ENCODE measurements at regions not wholly inside any gene's neighbourhood (a gene's known extent, or its start where the extent isn't known, plus 50 kb on each side); places are given as distances from the start of the nearest gene placed in this dataset.

GRCh38 chr2:123777116-123777515 is 248.0 kb upstream of the CNTNAP5 start:
- H3K27me3 ChIP-seq (ENCODE audit: low read length) = no peaks in the 10 kb centered on the region
- no peak overlapping the region for H2AFZ ChIP-seq (ENCODE audit: low read length)
- ATAC-seq = no peak
- no peak for DNase-seq
- no peak overlapping the region for H3K4me3 ChIP-seq (ENCODE audit: low read length)
- no peak overlapping the region for H3K27ac ChIP-seq (ENCODE audit: low read length)
- no peaks in the 10 kb centered on the region for H3K36me3 ChIP-seq (ENCODE audit: low read depth, low read length)
- intact Hi-C loops (cut with micrococcal nuclease) = no loop called here
- no peaks in the 10 kb centered on the region for H3F3A ChIP-seq (ENCODE audit: low read length, unreplicated experiment)
- no peaks in the 10 kb centered on the region for H4K20me1 ChIP-seq (ENCODE audit: low read length)
- no peak overlapping the region for H3K9ac ChIP-seq (ENCODE audit: low read length)
- no peak overlapping the region for H3K4me2 ChIP-seq (ENCODE audit: low read length)
- H3K9me3 ChIP-seq (ENCODE audit: low read length) = no peaks in the 10 kb centered on the region
- BruUV-seq (replicated peaks) = no TSS peak
- ChIA-PET POLR2A (ENCODE audit: unreplicated experiment) (interaction anchor here (0.6 kb wide), 1 partner anchor 864 kb away, joined by 4 read pairs; no protein-coding TSS in a partner anchor), CTCF (no interaction called here)
- TF ChIP-seq EZH2 (IDR thresholded peaks at IDR 0.05; ENCODE audit: low read length, unreplicated experiment) (no peak), CTCF (conservative IDR thresholded peaks at IDR 0.05; ENCODE audit: low read depth, low read length) (no peak), EZH2phosphoT487 (IDR thresholded peaks at IDR 0.05; ENCODE audit: borderline replicate concordance, low read length) (no peak)
- no peaks in the 10 kb centered on the region for H3K9me2 ChIP-seq (replicated peaks; ENCODE audit: low read length)
- H3K79me2 ChIP-seq (ENCODE audit: low read length) = no peaks in the 10 kb centered on the region
- H3K4me1 ChIP-seq (ENCODE audit: insufficient read depth, low read length) = no peaks in the 10 kb centered on the region

- 0 out of 2 replicates have a peak, but pooled peaks cover 3% of the 10 kb centered on the region for H3K9me3 ChIP-seq (ENCODE audit: low read length)
- H3K4me3 ChIP-seq (ENCODE audit: low read length) = no peak overlapping the region
- no peak for TF ChIP-seq EZH2phosphoT487 (IDR thresholded peaks at IDR 0.05; ENCODE audit: borderline replicate concordance, low read length)
- no peak for TF ChIP-seq CTCF (conservative IDR thresholded peaks at IDR 0.05; ENCODE audit: low read depth, low read length)
- no peak for TF ChIP-seq EZH2 (IDR thresholded peaks at IDR 0.05; ENCODE audit: low read length, unreplicated experiment)
- H4K20me1 ChIP-seq (ENCODE audit: low read length) = no peaks in the 10 kb centered on the region
- no peaks in the 10 kb centered on the region for H3F3A ChIP-seq (ENCODE audit: low read length, unreplicated experiment)
- H2AFZ ChIP-seq (ENCODE audit: low read length) = no peak overlapping the region
- no peak overlapping the region for H3K27ac ChIP-seq (ENCODE audit: low read length)
- H3K4me1 ChIP-seq (ENCODE audit: insufficient read depth, low read length) = no peaks in the 10 kb centered on the region
- H3K79me2 ChIP-seq (ENCODE audit: low read length) = no peaks in the 10 kb centered on the region
- H3K36me3 ChIP-seq (ENCODE audit: low read depth, low read length) = no peaks in the 10 kb centered on the region
- H3K27me3 ChIP-seq (ENCODE audit: low read length) = no peaks in the 10 kb centered on the region
- no peaks in the 10 kb centered on the region for H3K9me2 ChIP-seq (replicated peaks; ENCODE audit: low read length)
- DNase-seq (no peak), ATAC-seq (no peak)
- intact Hi-C loops (cut with micrococcal nuclease) = no loop called here
- no peak overlapping the region for H3K4me2 ChIP-seq (ENCODE audit: low read length)
- no TSS peak for BruUV-seq (replicated peaks)
- ChIA-PET POLR2A (ENCODE audit: unreplicated experiment) (no interaction called here), CTCF (no interaction called here)
- no peak overlapping the region for H3K9ac ChIP-seq (ENCODE audit: low read length)
Observed at GRCh38 chr2:123783164-123783563, 241.9 kb upstream of the CNTNAP5 start.

DNA sequence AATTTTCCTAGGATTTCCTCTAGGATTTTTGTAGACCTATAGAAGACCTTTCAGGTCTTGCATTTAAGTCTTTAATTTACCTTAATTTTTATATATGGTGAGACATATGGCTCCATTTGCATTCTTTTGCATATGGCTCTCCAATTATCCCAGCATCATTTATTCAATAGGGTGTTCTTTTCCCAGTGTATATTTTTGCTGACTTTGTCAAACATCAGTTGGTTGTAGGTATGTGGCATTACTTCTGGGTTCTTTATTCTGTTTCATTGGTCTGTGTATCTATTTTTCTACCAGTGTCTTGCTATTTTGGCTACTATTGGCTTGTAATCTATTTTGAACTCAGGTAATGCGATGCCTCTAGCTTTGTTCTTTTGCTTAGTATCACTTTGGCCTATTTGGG is 239.8 kb upstream of the CNTNAP5 start:
- Histone ChIP-seq H3K27ac (ENCODE audit: low read length) (no peak overlapping the region), H3K9me3 (ENCODE audit: low read length) (0 out of 2 replicates have a peak, but pooled peaks cover 3% of the 10 kb centered on the region), H3K36me3 (ENCODE audit: low read depth, low read length) (no peaks in the 10 kb centered on the region), H3K4me3 (ENCODE audit: low read length) (no peak overlapping the region), H3K4me2 (ENCODE audit: low read length) (no peak overlapping the region), H3K4me1 (ENCODE audit: insufficient read depth, low read length) (no peaks in the 10 kb centered on the region), H3K27me3 (ENCODE audit: low read length) (no peaks in the 10 kb centered on the region), H3K9ac (ENCODE audit: low read length) (no peak overlapping the region), H3K79me2 (ENCODE audit: low read length) (no peaks in the 10 kb centered on the region), H3F3A (ENCODE audit: low read length, unreplicated experiment) (no peaks in the 10 kb centered on the region), H2AFZ (ENCODE audit: low read length) (no peak overlapping the region), H3K9me2 (replicated peaks; ENCODE audit: low read length) (no peaks in the 10 kb centered on the region), H4K20me1 (ENCODE audit: low read length) (no peaks in the 10 kb centered on the region)
- BruUV-seq (replicated peaks) = no TSS peak
- TF ChIP-seq EZH2 (IDR thresholded peaks at IDR 0.05; ENCODE audit: low read length, unreplicated experiment) (no peak), EZH2phosphoT487 (IDR thresholded peaks at IDR 0.05; ENCODE audit: borderline replicate concordance, low read length) (no peak), CTCF (conservative IDR thresholded peaks at IDR 0.05; ENCODE audit: low read depth, low read length) (no peak)
- DNase-seq (no peak), ATAC-seq (no peak)
- CTCF ChIA-PET = no interaction called here
- POLR2A ChIA-PET (ENCODE audit: unreplicated experiment) = no interaction called here
- intact Hi-C loops (cut with micrococcal nuclease) = no loop called here

Data from PC-3 (cell line).